ENCODE measurements at regions not wholly inside any gene's neighbourhood (a gene's known extent, or its start where the extent isn't known, plus 50 kb on each side); places are given as distances from the start of the nearest gene placed in this dataset.

DNA sequence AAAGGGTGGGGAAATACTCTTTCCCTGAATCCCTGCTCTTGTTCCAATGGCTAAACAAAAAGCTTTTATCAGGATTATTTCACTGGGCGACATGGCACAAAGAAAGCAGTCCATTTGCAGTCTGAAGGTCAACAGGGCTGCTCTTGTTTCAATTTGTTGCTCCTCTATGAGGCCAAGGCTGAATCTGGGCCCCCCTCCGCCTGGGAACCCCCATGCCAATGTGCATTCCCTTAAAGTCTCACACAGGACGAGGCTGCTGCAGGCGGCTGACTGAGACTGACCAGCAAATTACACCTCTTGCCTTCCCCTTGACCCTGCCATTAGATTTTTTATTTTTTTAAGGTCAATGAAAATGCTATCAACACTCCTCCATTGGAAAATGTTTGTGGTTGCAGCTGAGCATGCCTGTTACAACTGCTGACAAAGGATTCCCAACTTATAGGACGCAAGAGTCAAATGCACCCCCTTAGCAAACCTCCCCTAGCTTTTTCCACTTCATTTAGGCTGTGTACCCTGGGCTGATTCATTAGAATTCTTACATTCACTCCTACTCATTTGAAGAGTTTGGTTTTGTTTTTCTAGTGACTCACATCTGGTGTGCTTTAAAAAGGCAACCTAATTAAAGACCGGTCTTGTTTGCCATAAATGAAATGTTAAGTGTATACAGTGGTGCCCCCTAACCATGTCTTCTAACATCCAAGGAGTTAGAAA, 60.8 kb upstream of the ARHGEF3 start:
- DNase-seq: peak; percentile 68

DNA sequence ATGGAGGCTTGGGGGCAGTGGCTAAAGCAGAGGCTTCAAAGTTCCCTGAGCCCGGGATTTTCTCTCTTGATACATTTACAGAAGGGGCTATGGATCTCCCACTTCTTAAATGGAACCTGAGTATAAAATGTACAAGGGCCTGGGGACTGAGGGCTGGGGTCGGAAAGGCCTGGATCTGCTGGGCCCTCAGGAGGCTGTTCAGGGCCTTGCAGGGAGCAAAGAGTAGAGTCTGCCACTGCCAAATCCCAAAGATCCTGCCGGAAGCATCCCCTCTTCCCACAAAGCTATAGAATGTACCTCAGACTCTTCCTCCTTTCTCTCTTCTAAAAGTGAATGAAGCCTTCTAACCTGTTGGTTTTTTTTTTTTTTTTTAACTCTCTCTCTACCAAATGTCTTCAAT, 59.8 kb upstream of the ARHGEF3 start:
- DNase-seq: no peak

DNA sequence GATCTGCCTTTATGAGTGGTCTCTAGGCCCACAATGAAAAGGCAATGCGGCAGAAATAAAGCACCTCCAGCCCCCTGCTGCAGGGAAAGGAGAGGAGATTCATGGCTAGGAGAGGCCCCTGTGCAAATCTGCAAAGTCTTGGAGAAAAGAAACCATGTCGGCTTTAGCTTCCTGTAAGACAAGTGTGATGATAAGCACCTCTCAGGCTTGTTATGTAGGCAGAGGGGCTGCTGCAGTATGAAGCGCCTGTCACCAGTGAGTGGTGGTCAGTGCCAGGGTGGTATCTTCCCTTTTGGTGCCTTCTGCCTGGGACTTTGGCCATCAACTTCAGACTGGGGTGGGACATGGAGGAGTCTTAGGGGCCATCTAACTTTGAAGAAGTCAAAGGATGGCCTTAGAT, 59.2 kb upstream of the ARHGEF3 start:
- DNase-seq: no peak

DNA sequence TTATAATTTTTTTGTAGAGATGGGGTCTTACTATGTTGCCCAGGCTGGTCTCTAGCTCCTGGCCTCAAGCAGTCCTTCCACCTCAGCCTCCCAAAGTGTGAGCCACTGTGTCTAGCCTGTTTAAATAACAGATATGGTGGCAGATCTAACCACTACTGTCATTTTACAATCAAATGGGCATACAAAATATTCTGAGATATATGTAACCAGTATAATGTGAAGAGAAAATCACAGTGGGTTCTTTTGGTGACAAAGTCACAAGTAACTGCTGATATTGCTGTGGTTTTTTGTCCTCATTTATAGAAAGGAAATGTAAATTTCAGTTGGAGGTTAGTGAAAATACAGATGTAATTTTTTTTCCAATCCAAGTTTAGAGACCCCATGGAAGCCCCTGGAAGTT, 58.6 kb upstream of the ARHGEF3 start:
- no peak for DNase-seq

DNA sequence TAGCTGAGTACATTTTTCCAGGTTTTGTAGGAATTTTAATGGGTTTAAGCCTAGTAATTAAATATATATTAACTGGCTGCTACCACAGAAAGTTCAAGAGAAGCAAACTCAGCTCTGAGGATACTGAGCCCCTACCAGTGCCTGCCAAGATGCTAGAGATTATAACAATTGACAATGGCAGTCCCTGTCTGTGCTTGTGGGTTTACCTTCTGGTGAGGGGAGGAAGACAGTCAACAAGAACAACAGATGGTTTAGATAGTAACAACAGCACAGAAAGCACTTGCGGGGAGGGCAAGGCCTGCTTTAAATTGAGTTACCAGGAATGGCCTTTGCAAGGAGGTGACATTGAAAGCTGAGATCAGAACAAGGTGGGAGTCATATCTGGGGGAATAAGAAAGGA, 56.6 kb upstream of the ARHGEF3 start:
- DNase-seq: no peak

DNA sequence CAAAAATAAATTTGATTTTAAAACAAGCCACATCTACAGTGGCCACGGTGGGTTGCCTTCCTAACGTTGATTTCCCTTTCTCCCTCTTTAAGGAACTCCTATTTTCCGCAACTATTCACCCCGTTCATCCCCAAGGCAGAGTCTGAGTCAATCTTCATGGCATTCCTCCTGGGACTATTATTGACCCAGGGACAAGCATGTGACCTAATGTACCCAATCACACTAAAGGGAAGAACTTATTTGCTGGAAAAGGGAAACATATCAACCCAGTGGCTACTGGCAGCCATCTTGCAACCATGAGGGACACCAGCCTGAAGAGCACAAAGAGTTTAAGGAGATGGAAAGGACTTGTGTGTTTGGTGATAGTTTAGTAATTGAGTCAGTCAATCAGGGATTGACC, 55.4 kb upstream of the ARHGEF3 start:
- no peak for DNase-seq

DNA sequence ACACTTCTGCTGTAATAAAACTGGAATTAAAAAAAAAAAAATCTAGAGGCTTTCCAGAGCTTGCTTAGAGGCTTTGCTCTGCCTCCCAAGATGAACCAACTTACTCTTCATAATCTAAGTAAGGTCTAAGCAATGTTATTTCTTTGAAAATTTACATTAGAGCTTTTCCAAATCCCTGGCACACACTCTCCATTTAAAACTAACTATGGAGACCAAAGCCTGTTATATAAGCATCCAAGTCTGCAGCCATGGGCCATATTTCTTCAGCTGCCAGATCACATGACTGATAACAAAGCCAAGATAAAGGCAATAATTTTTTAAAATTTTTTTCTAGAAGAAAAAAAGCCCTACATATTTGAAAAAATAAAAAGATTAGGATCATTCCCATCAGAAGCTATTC, 55.0 kb upstream of the ARHGEF3 start:
- no peak for DNase-seq

DNA sequence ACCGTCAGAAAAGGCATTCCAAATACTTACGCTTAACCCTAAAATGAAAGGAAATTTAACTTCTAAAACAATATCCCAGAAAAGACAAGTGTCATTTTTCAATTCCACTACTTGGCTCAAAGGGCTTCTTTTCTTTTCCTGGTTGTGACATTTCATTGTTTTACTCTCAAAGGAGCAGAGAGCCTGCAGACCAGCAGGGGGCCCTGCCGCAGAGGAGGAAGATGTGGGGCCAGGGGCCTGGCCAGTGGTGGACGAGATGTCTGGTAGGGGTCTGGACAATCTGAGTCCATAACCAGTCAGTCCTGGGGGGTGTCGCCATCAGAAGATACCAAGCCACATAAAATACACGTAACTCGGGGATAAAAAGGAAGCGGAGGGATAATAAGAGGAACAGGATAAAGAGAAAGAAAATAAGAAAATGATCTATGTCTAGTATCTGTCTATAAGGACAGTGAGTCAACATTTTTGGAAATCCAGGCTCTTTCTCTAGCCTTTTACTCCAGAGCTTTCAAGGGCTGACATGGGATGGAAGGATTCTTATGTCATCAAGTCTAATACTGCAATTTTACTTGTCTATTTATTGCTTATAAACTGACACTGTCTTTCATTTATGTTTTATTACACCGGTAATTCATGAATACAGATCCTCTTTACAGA, 54.2 kb upstream of the ARHGEF3 start:
- peak; percentile 38 for DNase-seq

DNA sequence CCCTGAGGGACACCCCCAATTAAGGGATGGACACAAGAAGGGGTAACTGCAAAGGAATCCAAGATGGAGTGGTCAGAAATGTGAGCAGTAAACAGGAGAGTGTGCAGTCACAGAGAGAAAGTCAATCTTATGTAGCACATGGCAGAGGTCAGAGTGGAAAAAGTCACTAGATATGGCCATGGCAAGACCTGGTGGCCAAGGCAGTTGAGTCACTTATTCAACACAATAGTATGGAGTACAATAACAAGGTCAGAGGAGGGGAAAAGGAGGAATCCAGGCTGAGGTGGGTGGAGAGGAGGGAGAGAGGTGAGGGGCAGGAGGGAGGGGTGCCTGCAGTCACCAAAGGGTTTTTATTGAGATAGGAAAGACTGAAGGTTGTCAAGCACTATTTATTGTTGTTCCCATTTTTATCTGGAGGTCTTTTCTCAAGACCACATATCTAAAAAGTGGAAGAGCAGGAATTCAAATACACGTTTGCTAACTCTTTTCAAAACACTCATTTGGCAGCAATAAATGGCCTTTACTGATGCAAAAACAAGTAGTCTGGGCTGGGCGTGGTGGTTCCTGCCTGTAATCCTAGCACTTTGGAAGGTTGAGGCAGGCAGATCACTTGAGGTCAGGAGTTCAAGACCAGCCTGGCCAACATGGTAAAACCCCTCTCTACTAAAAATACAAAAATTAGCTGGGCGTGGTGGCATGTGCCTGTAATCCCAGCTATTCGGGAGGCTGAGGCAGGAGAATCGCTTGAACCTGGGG, 53.3 kb upstream of the ARHGEF3 start:
- DNase-seq: no peak

DNA sequence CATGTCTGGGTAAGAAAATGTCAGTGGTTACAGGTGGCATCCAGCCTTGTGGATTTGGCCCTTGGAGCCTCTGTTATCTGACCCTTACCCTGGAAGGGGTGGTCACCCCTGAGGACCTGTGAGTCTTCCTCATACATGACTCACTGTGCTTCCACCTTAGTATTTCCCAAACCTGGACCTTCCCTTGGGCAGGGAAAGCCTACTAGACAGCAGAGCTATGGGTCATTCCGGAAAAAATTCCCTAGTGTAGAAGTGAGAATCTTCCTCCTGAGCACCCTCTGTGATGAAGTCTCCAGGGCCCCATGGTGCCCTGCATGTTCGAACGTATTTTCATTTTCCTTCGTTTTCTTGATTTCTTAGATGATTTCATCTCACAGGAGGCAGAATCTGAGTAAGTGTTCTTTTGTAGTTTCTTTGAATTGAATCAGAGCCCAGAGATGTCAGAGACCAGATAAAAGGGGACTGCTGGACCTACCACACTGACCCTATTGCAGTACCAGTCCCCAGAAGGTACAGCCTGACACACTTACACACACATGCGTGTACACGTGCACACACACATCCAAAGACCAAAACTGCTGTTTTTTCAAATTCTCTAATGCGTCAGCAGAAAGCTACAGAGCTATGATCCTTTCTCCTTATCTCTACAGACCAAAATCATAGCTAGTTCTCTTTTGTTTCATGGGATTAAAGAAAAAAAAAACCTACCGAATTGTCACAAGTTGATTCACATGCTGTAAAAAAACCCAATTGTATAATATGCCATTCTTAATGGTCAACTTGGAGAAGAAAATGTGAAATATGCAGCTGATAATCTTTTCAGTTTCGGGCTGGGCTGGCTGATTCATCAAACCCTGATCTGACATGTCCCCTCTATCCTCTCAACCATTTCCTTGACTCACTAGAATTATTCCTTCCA, 50.5 kb upstream of the ARHGEF3 start:
- no peak for DNase-seq
